WTC11 (cell line): ENCODE measurements at regions not wholly inside any gene's neighbourhood (a gene's known extent, or its start where the extent isn't known, plus 50 kb on each side); places are given as distances from the start of the nearest gene placed in this dataset.

Experiments used
- ATAC-seq: fragments of 200-7000 bp; cut with Tn5 transposase; 2 replicates; pipeline ENCODE4 v1.10.0; 2021; ENCODE audit warnings: mild to moderate bottlenecking, moderate library complexity
- CTCF ChIA-PET: fragments of 300-600 bp; sonication (Branson Sonifier 250); formaldehyde crosslinking; loops from one replicate; lab custom pipeline; 2021; ENCODE audit warnings: antibody characterized with exemption; lab: Charles Lee
- POLR2A ChIA-PET: fragments of 350-600 bp; sonication (Branson Sonifier 250); formaldehyde crosslinking; loops from one replicate; lab custom pipeline; 2021; ENCODE audit warnings: antibody characterized with exemption; lab: Charles Lee
- DNase-seq: peaks from one replicate; pipeline ENCODE4 v3.0.0; 2021; ENCODE audit warnings: low spot score
- H3K27ac Mint-ChIP-seq: 2 replicates; pipeline ENCODE4 v1.8.0; 2021; ENCODE audit warnings: mixed read lengths
- H3K27me3 Mint-ChIP-seq: 2 replicates; pipeline ENCODE4 v1.8.0; 2021; ENCODE audit warnings: low read depth, mild to moderate bottlenecking, moderate library complexity, mixed read lengths
- H3K36me3 Mint-ChIP-seq: 2 replicates; pipeline ENCODE4 v1.8.0; 2021; ENCODE audit warnings: mixed read lengths
- H3K4me1 Mint-ChIP-seq: 2 replicates; pipeline ENCODE4 v1.8.0; 2022; ENCODE audit warnings: mixed read lengths
- H3K4me3 Mint-ChIP-seq: 2 replicates; pipeline ENCODE4 v1.8.0; 2021; ENCODE audit warnings: mild to moderate bottlenecking, moderate library complexity, mixed read lengths
- H3K9me3 Mint-ChIP-seq: 2 replicates; pipeline ENCODE4 v1.8.0; 2021; ENCODE audit warnings: mixed read lengths
- ATF1 ChIP-seq: sonication (generic); formaldehyde crosslinking; IDR thresholded peaks from 2 replicates; pipeline ENCODE4 v1.8.1; 2023; ENCODE audit warnings: mild to moderate bottlenecking, moderate library complexity, missing genetic modification reagents
- ATF3 ChIP-seq: sonication (generic); formaldehyde crosslinking; conservative IDR thresholded peaks from 2 replicates; pipeline ENCODE4 v1.8.1; 2022; ENCODE audit warnings: mild to moderate bottlenecking, missing genetic modification reagents
- ELF4 ChIP-seq: sonication (generic); formaldehyde crosslinking; IDR thresholded peaks from 2 replicates; pipeline ENCODE4 v1.8.1; 2022; ENCODE audit warnings: low read depth, mild to moderate bottlenecking, moderate library complexity, missing genetic modification reagents
- KAT7 ChIP-seq: sonication (generic); formaldehyde crosslinking; IDR thresholded peaks from 2 replicates; pipeline ENCODE4 v1.8.1; 2023; ENCODE audit warnings: missing genetic modification reagents, mild to moderate bottlenecking, borderline replicate concordance
- MAX ChIP-seq: sonication (generic); formaldehyde crosslinking; IDR thresholded peaks from 2 replicates; pipeline ENCODE4 v1.8.0; 2022; ENCODE audit warnings: mild to moderate bottlenecking, missing genetic modification reagents
- MXD4 ChIP-seq: fragments of 250-450 bp; sonication (Bioruptor Pico); IDR thresholded peaks from 2 replicates; pipeline ENCODE4 v1.8.0; 2021; ENCODE audit warnings: mild to moderate bottlenecking, moderate library complexity, borderline replicate concordance
- NR2C2 ChIP-seq: sonication (generic); formaldehyde crosslinking; IDR thresholded peaks from 2 replicates; pipeline ENCODE4 v1.8.0; 2022; ENCODE audit warnings: mild to moderate bottlenecking, missing genetic modification reagents
- OVOL2 ChIP-seq: fragments of 250-450 bp; sonication (Bioruptor Pico); IDR thresholded peaks from 2 replicates; pipeline ENCODE4 v1.9.0; 2021; ENCODE audit warnings: mild to moderate bottlenecking, borderline replicate concordance
- RORB ChIP-seq: fragments of 250-450 bp; sonication (Bioruptor Pico); IDR thresholded peaks from 2 replicates; pipeline ENCODE4 v1.9.0; 2021; ENCODE audit warnings: mild to moderate bottlenecking
- SOX15 ChIP-seq: fragments of 250-450 bp; sonication (Bioruptor Pico); IDR thresholded peaks from 2 replicates; pipeline ENCODE4 v1.9.0; 2021; ENCODE audit warnings: mild to moderate bottlenecking
- TP53 ChIP-seq: sonication (generic); formaldehyde crosslinking; IDR thresholded peaks from 2 replicates; pipeline ENCODE4 v1.8.1; 2023; ENCODE audit warnings: mild to moderate bottlenecking, missing genetic modification reagents
- USF2 ChIP-seq: sonication (generic); formaldehyde crosslinking; IDR thresholded peaks from 2 replicates; pipeline ENCODE4 v1.8.1; 2023; ENCODE audit warnings: mild to moderate bottlenecking, missing genetic modification reagents, moderate library complexity
- ZNF138 ChIP-seq: sonication (generic); formaldehyde crosslinking; conservative IDR thresholded peaks from 2 replicates; pipeline ENCODE4 v1.8.1; 2022; ENCODE audit warnings: mild to moderate bottlenecking, moderate library complexity, missing genetic modification reagents
- ZNF219 ChIP-seq: sonication (generic); formaldehyde crosslinking; IDR thresholded peaks from 2 replicates; pipeline ENCODE4 v1.8.0; 2023; ENCODE audit warnings: missing genetic modification reagents, mild to moderate bottlenecking, borderline replicate concordance
- ZNF263 ChIP-seq: sonication (generic); formaldehyde crosslinking; IDR thresholded peaks from 2 replicates; pipeline ENCODE4 v1.8.1; 2022; ENCODE audit warnings: low read depth, mild to moderate bottlenecking, moderate library complexity, missing genetic modification reagents
- ZNF281 ChIP-seq: sonication (generic); formaldehyde crosslinking; IDR thresholded peaks from 2 replicates; pipeline ENCODE4 v1.8.0; 2023; ENCODE audit warnings: mild to moderate bottlenecking, missing genetic modification reagents
- ZNF423 ChIP-seq: fragments of 250-450 bp; sonication (Bioruptor Pico); IDR thresholded peaks from 2 replicates; pipeline ENCODE4 v2.1.2; 2022; ENCODE audit warnings: mild to moderate bottlenecking, moderate library complexity
- ZNF671 ChIP-seq: fragments of 250-450 bp; sonication (Bioruptor Pico); IDR thresholded peaks from 2 replicates; pipeline ENCODE4 v1.8.0; 2021; ENCODE audit warnings: mild to moderate bottlenecking
- TF ChIP-seq, protein P1 (sequence below): sonication (generic); formaldehyde crosslinking; IDR thresholded peaks from 2 replicates; pipeline ENCODE4 v1.8.1; 2023; ENCODE audit warnings: mild to moderate bottlenecking, missing genetic modification reagents
- TF ChIP-seq, protein P2 (sequence below): fragments of 250-450 bp; sonication (Bioruptor Pico); IDR thresholded peaks from 2 replicates; pipeline ENCODE4 v1.9.0; 2021; ENCODE audit warnings: moderate library complexity, mild to moderate bottlenecking, inconsistent platforms, borderline replicate concordance
- TF ChIP-seq, protein P3 (sequence below): sonication (generic); formaldehyde crosslinking; IDR thresholded peaks from 2 replicates; pipeline ENCODE4 v1.8.1; 2023; ENCODE audit warnings: mild to moderate bottlenecking, missing genetic modification reagents, moderate library complexity

- Mint-ChIP-seq H3K27me3 (no peaks in the 10 kb centered on the region), H3K4me3 (no peak overlapping the region), H3K4me1 (peaks cover 11% of the 10 kb centered on the region), H3K9me3 (peaks cover 5% of the 10 kb centered on the region; the same call in 1 of the 2 replicates), H3K27ac (no peak overlapping the region), H3K36me3 (no peaks in the 10 kb centered on the region)
- CTCF ChIA-PET: no interaction called here
- TF ChIP-seq KAT7 (CRISPR knock-in tag): no peak
- TF ChIP-seq ZNF281 (CRISPR knock-in tag): no peak
- TF ChIP-seq, protein P1, sequence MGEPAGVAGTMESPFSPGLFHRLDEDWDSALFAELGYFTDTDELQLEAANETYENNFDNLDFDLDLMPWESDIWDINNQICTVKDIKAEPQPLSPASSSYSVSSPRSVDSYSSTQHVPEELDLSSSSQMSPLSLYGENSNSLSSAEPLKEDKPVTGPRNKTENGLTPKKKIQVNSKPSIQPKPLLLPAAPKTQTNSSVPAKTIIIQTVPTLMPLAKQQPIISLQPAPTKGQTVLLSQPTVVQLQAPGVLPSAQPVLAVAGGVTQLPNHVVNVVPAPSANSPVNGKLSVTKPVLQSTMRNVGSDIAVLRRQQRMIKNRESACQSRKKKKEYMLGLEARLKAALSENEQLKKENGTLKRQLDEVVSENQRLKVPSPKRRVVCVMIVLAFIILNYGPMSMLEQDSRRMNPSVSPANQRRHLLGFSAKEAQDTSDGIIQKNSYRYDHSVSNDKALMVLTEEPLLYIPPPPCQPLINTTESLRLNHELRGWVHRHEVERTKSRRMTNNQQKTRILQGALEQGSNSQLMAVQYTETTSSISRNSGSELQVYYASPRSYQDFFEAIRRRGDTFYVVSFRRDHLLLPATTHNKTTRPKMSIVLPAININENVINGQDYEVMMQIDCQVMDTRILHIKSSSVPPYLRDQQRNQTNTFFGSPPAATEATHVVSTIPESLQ (CRISPR knock-in tag): no peak
- TF ChIP-seq TP53: no peak
- TF ChIP-seq, protein P2, sequence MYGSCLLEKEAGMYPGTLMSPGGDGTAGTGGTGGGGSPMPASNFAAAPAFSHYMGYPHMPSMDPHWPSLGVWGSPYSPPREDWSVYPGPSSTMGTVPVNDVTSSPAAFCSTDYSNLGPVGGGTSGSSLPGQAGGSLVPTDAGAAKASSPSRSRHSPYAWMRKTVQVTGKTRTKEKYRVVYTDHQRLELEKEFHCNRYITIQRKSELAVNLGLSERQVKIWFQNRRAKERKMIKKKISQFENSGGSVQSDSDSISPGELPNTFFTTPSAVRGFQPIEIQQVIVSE (CRISPR knock-in tag): no peak
- no peak for TF ChIP-seq SOX15 (CRISPR knock-in tag)
- TF ChIP-seq USF2 (CRISPR knock-in tag): no peak
- TF ChIP-seq MAX: no peak
- no peak for TF ChIP-seq ATF3 (CRISPR knock-in tag)
- TF ChIP-seq ATF1 (CRISPR knock-in tag): no peak
- TF ChIP-seq ELF4: no peak
- no peak for TF ChIP-seq MXD4 (CRISPR knock-in tag)
- no peak for TF ChIP-seq ZNF219 (CRISPR knock-in tag)
- TF ChIP-seq, protein P3, sequence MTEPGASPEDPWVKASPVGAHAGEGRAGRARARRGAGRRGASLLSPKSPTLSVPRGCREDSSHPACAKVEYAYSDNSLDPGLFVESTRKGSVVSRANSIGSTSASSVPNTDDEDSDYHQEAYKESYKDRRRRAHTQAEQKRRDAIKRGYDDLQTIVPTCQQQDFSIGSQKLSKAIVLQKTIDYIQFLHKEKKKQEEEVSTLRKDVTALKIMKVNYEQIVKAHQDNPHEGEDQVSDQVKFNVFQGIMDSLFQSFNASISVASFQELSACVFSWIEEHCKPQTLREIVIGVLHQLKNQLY (CRISPR knock-in tag): no peak
- TF ChIP-seq ZNF263 (CRISPR knock-in tag): no peak
- TF ChIP-seq ZNF423 (CRISPR knock-in tag): no peak
- TF ChIP-seq NR2C2 (CRISPR knock-in tag): no peak
- no peak for TF ChIP-seq ZNF671
- TF ChIP-seq ZNF138 (CRISPR knock-in tag): no peak
- TF ChIP-seq RORB: no peak
- DNase-seq (no peak), ATAC-seq (no peak)
- POLR2A ChIA-PET: no interaction called here
These were observed 71.1 kb downstream of the OSR1 start for GRCh38 chr2:19287324-19287723.

DNA sequence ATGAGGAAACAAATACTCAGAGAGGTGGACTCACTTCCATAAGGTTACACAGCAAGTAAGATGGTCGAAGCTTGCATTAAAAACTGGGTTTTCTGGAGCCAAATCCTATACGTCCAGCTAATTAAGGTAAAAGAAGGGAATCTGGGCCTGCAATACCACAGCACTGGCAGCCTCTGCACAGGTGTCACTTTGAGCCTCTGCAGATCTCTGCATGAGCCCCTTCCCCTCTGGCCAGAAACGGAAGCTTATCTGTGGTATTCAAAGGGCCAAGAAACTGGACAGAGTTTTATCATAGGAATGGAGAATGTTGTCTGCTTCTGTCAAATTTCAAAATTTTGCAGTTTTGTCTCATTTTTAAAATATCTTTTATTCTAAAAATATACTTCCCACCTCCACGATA is 76.1 kb downstream of the OSR1 start:
- Mint-ChIP-seq H3K27me3 (no peaks in the 10 kb centered on the region), H3K9me3 (peaks cover 15% of the 10 kb centered on the region)
- TF ChIP-seq MXD4 (CRISPR knock-in tag): no peak
- no peak for TF ChIP-seq OVOL2 (CRISPR knock-in tag)
- TF ChIP-seq, all 79 proteins: peak for 0
- no peak overlapping the region for H3K27ac Mint-ChIP-seq
- ATAC-seq (no peak), DNase-seq (no peak)
- ChIA-PET POLR2A (no interaction called here), CTCF (no interaction called here)
- no peaks in the 10 kb centered on the region for H3K36me3 Mint-ChIP-seq
- H3K4me3 Mint-ChIP-seq: no peak overlapping the region
- H3K4me1 Mint-ChIP-seq: peaks cover 9% of the 10 kb centered on the region; the same call in 1 of the 2 replicates
